Tibial nerve (tissue), 4 donors: ENCODE measurements at regions not wholly inside any gene's neighbourhood (a gene's known extent, or its start where the extent isn't known, plus 50 kb on each side); places are given as distances from the start of the nearest gene placed in this dataset.
A peak's percentile ranks its signal among the peaks of the same experiment; 100 is the strongest.

Source experiments
- DNase-seq, 2 donors: peaks; one replicate each; pipeline ENCODE4 v3.0.0-alpha.2; 2019; ENCODE audit warnings: low spot score in 2 of 2
- H3K27ac ChIP-seq, 4 donors: fragments of 200-600 bp; sonication (generic) in 3 of 4; one replicate each; pipeline ENCODE4 v1.5.1; 2017 to 2019; ENCODE audit warnings: mild to moderate bottlenecking in 1 of 4
- H3K27me3 ChIP-seq, 2 donors: fragments of 200-600 bp; sonication (generic) in 1 of 2; one replicate each; pipeline versions ENCODE4 v1.5.1 to v1.6.0; 2017 to 2019
- H3K36me3 ChIP-seq, 3 donors: fragments of 200-600 bp; sonication (generic); one replicate each; pipeline ENCODE4 v1.5.1; 2018 to 2019
- H3K4me1 ChIP-seq, 4 donors: fragments of 200-600 bp; sonication (generic) in 3 of 4; one replicate each; pipeline ENCODE4 v1.5.1; 2017 to 2019
- H3K4me3 ChIP-seq, 4 donors: fragments of 200-600 bp; sonication (generic) in 3 of 4; one replicate each; pipeline ENCODE4 v1.5.1; 2017 to 2019; ENCODE audit warnings: mild to moderate bottlenecking in 1 of 4, moderate library complexity in 1 of 4
- H3K9me3 ChIP-seq, 4 donors: fragments of 200-600 bp; sonication (generic) in 3 of 4; one replicate each; pipeline ENCODE4 v1.5.1; 2017 to 2019
- CTCF ChIP-seq, 5 experiments: fragments of 200-600 bp in 3 of 5; fragments of 450-650 bp in 2 of 5; sonication (generic) in 3 of 5; IDR thresholded peaks; one replicate each; pipeline ENCODE4 v1.5.1; 2016 to 2019; ENCODE audit warnings: antibody characterized with exemption in 5 of 5, mild to moderate bottlenecking in 3 of 5, moderate library complexity in 2 of 5
- EP300 ChIP-seq, 2 donors: sonication (generic); formaldehyde crosslinking; IDR thresholded peaks; one replicate each; pipeline ENCODE4 v1.6.1; 2017; ENCODE audit warnings: antibody characterized with exemption in 2 of 2, mild to moderate bottlenecking in 1 of 2
- POLR2A ChIP-seq, 2 donors: fragments of 450-650 bp; IDR thresholded peaks; one replicate each; pipeline ENCODE4 v1.6.1; 2017; ENCODE audit warnings: antibody characterized with exemption in 2 of 2, mild to moderate bottlenecking in 2 of 2, moderate library complexity in 2 of 2
- WGBS, 2 donors: methylation state at CpG; one replicate each; pipeline ENCODE4 v1.1.5; 2018; 5-methylcytosine and 5-hydroxymethylcytosine counted together

GRCh38 chr2:155256803-155257202 is 558.3 kb downstream of the KCNJ3 start:
- whole genome bisulfite sequencing, 2 donors, result 85 to 94% methylated on average over 6 of the region's 6 CpGs
- no peak for DNase-seq
- Histone ChIP-seq H3K36me3 (no peaks in the 10 kb centered on the region), H3K4me1 (no peaks in the 10 kb centered on the region), H3K27me3 (no peaks in the 10 kb centered on the region), H3K4me3 (no peak overlapping the region), H3K27ac (no peak overlapping the region), H3K9me3 (no peaks in the 10 kb centered on the region)
- TF ChIP-seq POLR2A (IDR thresholded peaks at IDR 0.05), result no peak
- no peak for TF ChIP-seq EP300 (IDR thresholded peaks at IDR 0.05)
- no peak for TF ChIP-seq CTCF (IDR thresholded peaks at IDR 0.05)

GRCh38 chr2:155250800-155251199 is 552.3 kb downstream of the KCNJ3 start:
- TF ChIP-seq POLR2A (IDR thresholded peaks at IDR 0.05) (no peak), EP300 (IDR thresholded peaks at IDR 0.05) (no peak), CTCF (IDR thresholded peaks at IDR 0.05) (no peak)
- H3K4me3 ChIP-seq, result no peak overlapping the region
- no peaks in the 10 kb centered on the region for H3K4me1 ChIP-seq
- no peaks in the 10 kb centered on the region for H3K36me3 ChIP-seq
- no peak for DNase-seq
- H3K27me3 ChIP-seq, result no peaks in the 10 kb centered on the region
- WGBS, 2 donors, result 10 to 20% methylated on average over 2 of the region's 2 CpGs
- no peaks in the 10 kb centered on the region for H3K9me3 ChIP-seq
- no peak overlapping the region for H3K27ac ChIP-seq

GRCh38 chr2:155240176-155240575 is 541.7 kb downstream of the KCNJ3 start:
- WGBS, 2 donors, result 62 to 76% methylated on average over 4 of the region's 4 CpGs
- Histone ChIP-seq H3K36me3 (no peaks in the 10 kb centered on the region), H3K27ac (no peak overlapping the region), H3K4me3 (no peak overlapping the region), H3K4me1 (no peaks in the 10 kb centered on the region), H3K27me3 (no peaks in the 10 kb centered on the region), H3K9me3 (no peaks in the 10 kb centered on the region)
- DNase-seq, result no peak
- no peak for TF ChIP-seq EP300 (IDR thresholded peaks at IDR 0.05)
- TF ChIP-seq POLR2A (IDR thresholded peaks at IDR 0.05), result no peak
- TF ChIP-seq CTCF (IDR thresholded peaks at IDR 0.05), result no peak

GRCh38 chr2:155235710-155236109 is 537.2 kb downstream of the KCNJ3 start:
- TF ChIP-seq CTCF (IDR thresholded peaks at IDR 0.05), result no peak
- no peak for TF ChIP-seq EP300 (IDR thresholded peaks at IDR 0.05)
- TF ChIP-seq POLR2A (IDR thresholded peaks at IDR 0.05), result no peak

GRCh38 chr2:155223781-155224406 is 525.4 kb downstream of the KCNJ3 start:
- DNase-seq, result no peak
- peak in 2 of 5 experiments; percentile 15 to 44 for TF ChIP-seq CTCF (IDR thresholded peaks at IDR 0.05)
- TF ChIP-seq POLR2A (IDR thresholded peaks at IDR 0.05), result no peak
- Histone ChIP-seq H3K4me3 (no peak overlapping the region), H3K4me1 (no peaks in the 10 kb centered on the region), H3K36me3 (no peaks in the 10 kb centered on the region), H3K9me3 (no peaks in the 10 kb centered on the region), H3K27me3 (no peaks in the 10 kb centered on the region), H3K27ac (no peak overlapping the region)
- 38 to 43% methylated on average over 5 of the region's 5 CpGs for WGBS, 2 donors

More at GRCh38 chr2:155235710-155236109, 537.2 kb downstream of the KCNJ3 start:
- Histone ChIP-seq H3K4me1 (no peaks in the 10 kb centered on the region), H3K36me3 (no peaks in the 10 kb centered on the region), H3K27me3 (no peaks in the 10 kb centered on the region), H3K9me3 (no peaks in the 10 kb centered on the region), H3K27ac (no peak overlapping the region), H3K4me3 (no peak overlapping the region)
- DNase-seq, result no peak
- 71 to 74% methylated on average over 2 of the region's 2 CpGs for WGBS, 2 donors
